DMS114 treated with DMSO at 0.1 percent for 48 hours (cell line): ENCODE measurements at regions not wholly inside any gene's neighbourhood (a gene's known extent, or its start where the extent isn't known, plus 50 kb on each side); places are given as distances from the start of the nearest gene placed in this dataset.
"Not testable (repeated sequence)": the region's sequence is repeated elsewhere in the genome, so short reads cannot be mapped to it uniquely, and the experiment has no call there.

Source experiments
- DNase-seq: peaks from one replicate; lab custom pipeline; 2025; ENCODE audit not compliant: unreplicated experiment; lab: John Stamatoyannopoulos, UW

DNA sequence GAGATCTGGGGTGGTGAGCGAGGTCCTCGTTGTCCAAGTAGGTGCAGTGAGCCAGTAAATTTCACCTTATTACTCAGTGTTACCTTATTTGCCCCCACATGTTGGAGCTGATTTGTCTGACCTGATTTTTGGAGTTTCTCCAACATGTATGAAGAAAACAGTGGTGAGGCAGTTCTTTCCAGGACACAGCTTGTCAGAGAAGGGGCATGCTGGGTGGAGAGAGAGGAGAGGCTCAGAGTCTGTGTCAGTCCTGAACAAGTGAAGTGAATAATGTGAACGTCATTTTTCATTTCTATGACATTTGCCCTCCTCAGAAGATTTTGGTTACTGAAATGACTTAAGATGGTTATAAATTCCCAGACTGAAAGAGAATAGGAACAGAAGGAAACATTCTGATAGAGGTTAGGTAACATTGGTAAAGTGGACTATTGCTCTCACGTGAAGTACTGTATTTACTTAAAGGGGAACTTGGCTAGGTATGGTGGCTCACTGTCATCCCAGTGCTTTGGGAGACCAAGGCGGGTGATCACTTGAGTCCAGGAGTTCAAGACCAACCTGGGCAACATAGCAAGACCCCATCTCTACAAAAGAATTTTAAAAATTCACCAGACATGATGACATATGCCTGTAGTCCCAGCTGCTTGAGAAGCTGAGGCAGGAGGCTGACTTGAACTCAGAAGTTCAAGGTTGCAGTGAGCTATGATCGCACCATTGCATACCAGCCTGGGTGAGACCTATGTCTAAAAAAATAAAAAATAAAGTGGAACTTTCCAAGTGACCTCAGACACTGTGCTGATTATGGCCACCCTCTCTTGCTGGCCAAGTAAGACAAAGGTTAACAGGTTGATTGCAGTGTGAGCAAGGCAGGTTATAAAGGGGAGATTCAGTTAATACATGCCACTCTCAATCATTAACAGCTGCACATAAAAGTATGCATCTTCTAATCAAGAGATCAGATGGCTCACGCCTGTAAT, 184.3 kb downstream of the EDN1 start:
- DNase-seq, result no peak

- DNase-seq, result no peak
Measured at GRCh38 chr6:12476484-12476883, 186.3 kb downstream of the EDN1 start.

GRCh38 chr6:12477616-12478015, 187.5 kb downstream of the EDN1 start:
- no peak for DNase-seq

DNA sequence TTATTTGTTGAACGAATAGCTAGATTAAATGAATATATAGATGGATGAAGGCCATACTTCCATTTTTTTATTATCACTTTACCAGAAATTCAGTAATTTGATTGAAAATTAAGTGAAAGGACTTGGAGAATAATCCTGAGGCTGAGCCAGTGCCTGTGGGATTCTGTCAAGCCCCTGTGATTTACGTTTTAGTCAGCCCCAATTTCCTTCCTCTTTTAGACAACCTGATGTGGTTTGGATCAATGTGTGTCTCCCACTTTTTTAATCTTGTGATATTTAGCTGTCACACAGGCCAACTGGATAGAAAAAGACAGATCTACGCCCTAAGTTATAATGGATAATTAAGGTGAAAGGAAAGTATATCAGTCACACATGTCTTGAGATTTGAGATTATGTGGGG, 188.8 kb downstream of the EDN1 start:
- DNase-seq, result no peak

GRCh38 chr6:12479451-12479850, 189.3 kb downstream of the EDN1 start:
- no peak for DNase-seq

GRCh38 chr6:12479881-12480280, 189.7 kb downstream of the EDN1 start:
- no peak for DNase-seq

GRCh38 chr6:12480379-12480778, 190.2 kb downstream of the EDN1 start:
- DNase-seq, result no peak

DNA sequence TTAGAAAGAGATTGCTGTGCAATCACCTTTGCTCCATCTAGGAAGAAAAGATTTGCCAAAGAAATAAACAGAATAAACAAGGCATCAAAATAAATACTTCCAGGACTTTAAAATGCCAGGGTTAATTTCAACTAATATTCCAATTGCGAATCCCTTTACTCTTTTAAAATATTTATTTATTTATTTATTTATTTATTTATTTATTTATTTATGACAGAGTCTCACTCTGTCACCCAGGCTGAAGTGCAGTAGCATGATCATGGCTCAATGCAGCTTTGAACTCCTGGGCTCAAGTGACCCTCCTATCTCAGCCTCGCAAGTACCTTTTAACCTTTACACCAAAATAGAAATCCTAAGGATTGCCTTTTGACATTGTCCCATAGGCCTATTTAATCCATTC, 191.1 kb downstream of the EDN1 start:
- no peak for DNase-seq

DNA sequence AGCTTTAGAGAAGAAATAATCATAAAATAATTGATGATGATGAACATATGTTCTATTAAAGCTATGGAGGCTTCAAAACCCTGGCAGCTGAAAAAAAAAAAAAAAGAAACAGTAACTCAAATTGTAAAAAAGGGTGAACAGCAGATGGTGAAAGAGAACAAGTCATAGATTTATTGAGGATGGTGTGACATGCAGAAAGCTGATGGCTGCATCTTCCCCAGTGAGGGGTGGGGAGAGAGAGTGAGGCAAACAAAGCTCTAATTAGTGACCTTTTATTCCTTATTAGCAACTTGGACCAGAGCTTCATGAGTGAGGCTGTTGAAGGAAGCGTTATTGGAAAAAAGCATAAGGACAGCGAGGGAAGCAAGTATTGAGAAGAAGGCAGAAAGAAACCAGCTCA, 191.7 kb downstream of the EDN1 start:
- no peak for DNase-seq

GRCh38 chr6:12482386-12483375, 192.5 kb downstream of the EDN1 start:
- no peak for DNase-seq

- DNase-seq, result no peak
Measured at GRCh38 chr6:12483712-12484111, 193.6 kb downstream of the EDN1 start.

DNA sequence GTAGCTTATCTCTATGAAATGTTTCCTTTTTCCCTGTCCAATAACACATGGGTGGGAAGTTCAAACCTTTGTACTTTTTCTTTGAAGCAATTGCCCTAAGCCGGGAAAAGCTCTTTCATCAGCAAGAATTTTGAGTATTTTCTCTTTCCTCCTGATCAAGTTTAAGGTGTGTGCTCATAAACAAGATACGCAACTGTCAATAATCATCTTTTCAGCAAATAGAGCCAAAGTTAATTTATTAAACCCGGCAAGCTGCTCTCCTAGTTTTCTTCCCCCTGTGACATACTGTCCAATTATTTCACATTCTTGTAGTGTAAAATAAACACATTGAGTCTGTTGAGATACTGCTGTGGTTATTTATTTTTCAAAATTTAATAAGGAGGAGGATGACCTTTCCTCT, 194.4 kb downstream of the EDN1 start:
- DNase-seq, result no peak

- DNase-seq, result no peak
Measured at GRCh38 chr6:12485226-12485764, 195.1 kb downstream of the EDN1 start.

DNA sequence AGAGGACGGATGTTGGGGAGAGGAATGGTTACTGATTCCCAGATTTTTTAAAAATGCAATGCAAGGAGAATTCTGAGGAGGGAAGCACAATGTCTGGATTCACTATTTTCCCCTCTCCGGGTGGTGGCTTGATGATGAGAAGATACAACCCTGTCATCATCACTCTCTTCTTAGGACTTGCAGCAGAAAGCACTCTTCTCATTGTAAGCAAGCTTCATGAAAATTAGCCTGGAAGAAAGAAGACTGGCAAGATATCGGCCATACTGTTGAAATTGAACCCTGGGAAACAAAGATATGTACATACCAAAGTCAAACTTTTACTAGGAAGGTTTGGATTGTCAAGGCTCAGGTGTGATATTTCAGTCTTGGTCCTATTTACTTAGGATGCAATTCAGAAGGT, 195.7 kb downstream of the EDN1 start:
- DNase-seq, result no peak

DNA sequence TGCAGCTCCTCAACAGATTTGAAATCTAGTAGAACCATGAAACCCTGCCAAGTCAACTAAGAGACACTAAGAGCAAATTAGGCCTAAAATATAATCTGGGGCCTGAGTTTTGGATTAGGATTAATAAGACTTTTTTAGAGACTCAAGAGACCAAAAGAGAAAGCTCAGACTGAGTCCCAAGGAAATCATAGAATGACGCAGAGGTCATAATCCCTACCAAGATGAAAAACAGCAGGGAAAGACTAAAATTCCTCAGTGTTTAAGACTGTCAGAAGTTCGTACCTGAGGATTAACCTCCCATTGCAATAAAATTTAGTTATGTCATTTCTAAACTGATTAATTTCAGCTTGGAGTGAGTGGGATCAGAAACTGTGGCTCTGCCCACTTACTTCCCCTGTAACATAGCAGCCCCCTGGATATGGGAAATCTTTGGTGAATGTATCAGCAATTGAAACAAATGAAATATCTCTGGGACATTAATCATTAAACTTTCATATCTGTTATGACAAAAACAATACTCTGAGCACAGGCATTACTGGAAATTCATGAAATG, 200.3 kb downstream of the EDN1 start:
- DNase-seq, result no peak

DNA sequence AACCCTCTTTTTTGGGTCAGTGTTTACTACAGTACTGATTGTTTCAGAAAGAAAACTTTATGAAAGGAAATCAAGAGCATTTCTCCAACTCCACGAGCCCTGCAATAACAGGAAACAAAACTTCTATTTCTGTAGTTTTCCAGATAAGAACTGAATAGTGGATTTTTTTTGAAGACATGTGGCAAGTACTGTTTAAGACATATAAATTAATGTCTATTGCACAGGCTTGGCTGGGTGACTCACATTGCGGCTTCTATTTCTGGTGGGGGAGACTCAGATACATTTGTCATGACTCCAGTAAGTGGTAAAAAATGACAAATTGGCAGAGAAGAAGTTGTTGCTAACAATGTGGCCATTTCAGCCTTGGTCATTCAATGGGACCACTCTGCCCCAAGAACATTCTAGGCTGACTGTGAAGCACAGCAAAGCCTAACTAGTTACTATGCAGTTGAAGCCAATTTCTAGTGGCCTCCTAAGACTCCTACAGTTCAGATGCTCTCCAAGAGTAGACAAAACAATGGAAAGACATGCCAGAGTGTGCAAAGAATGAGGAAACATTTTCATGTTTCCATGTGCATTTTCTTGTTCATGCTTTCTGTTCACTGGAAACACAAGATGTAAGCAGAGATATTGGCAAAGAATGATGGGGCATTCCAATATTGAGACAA, 200.9 kb downstream of the EDN1 start:
- no peak for DNase-seq

GRCh38 chr6:12492929-12493328, 202.8 kb downstream of the EDN1 start:
- not testable (repeated sequence) for DNase-seq

DNA sequence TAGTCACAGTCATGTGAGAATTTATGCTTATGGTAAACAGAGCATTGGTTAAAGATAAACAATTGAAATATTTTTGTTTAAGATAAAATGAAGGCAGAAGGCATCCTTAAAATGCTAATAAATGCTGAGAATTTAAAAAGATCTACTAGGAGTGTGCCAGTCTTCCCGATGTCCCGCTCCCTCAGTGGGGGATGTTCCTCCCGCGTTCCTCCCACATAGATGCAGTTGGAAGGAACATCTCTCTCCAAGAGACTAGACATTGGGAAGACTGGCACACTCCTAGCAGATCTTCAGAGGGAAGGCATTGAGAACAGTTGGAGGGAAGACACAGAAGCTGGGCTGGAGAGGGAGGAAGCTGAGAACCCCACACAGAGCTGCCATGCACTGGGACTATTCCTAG, 203.3 kb downstream of the EDN1 start:
- DNase-seq, result no peak

DNA sequence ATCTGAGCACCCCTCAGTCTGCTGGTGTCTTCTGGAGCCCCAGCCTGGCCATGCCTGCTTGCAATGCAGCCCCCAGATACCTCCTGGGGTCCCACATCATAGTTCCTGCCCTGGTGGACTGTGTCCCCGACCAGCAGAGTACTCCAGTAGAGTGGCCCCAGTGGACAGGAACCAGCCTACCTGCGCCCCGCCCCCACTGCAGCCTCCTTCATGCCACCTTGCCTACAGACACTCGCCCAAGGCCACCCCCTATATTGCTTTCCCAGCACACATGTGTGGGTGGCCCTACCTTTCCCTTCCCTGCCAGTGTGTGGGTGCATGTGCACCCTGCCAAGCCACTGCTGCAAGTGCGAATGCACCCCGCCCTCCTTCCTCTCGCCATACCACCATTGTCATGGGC, 204.0 kb downstream of the EDN1 start:
- DNase-seq, result no peak

- no peak for DNase-seq
Measured at GRCh38 chr6:12501990-12502389, 211.8 kb downstream of the EDN1 start.
